ENCODE measurements at regions not wholly inside any gene's neighbourhood (a gene's known extent, or its start where the extent isn't known, plus 50 kb on each side); places are given as distances from the start of the nearest gene placed in this dataset.
"Not testable (repeated sequence)": the region's sequence is repeated elsewhere in the genome, so short reads cannot be mapped to it uniquely, and the experiment has no call there.

- no peak overlapping the region for H3K27ac Mint-ChIP-seq
- H3K36me3 Mint-ChIP-seq (ENCODE audit: low read depth): no peaks in the 10 kb centered on the region
- ATAC-seq (replicated peaks): no peak
- H3K9me3 Mint-ChIP-seq: no peaks in the 10 kb centered on the region
- no peaks in the 10 kb centered on the region for H3K4me1 Mint-ChIP-seq
- H3K27me3 Mint-ChIP-seq: no peaks in the 10 kb centered on the region
- H3K4me3 Mint-ChIP-seq: no peak overlapping the region
Observed at GRCh38 chr3:15926871-15927270, 129.1 kb upstream of the ANKRD28 start.

GRCh38 chr3:15927969-15928368 lies 130.2 kb upstream of the ANKRD28 start:
- no peak overlapping the region for H3K27ac Mint-ChIP-seq
- no peaks in the 10 kb centered on the region for H3K27me3 Mint-ChIP-seq
- no peaks in the 10 kb centered on the region for H3K9me3 Mint-ChIP-seq
- no peaks in the 10 kb centered on the region for H3K36me3 Mint-ChIP-seq (ENCODE audit: low read depth)
- H3K4me3 Mint-ChIP-seq: no peak overlapping the region
- no peak for ATAC-seq (replicated peaks)
- no peaks in the 10 kb centered on the region for H3K4me1 Mint-ChIP-seq

DNA sequence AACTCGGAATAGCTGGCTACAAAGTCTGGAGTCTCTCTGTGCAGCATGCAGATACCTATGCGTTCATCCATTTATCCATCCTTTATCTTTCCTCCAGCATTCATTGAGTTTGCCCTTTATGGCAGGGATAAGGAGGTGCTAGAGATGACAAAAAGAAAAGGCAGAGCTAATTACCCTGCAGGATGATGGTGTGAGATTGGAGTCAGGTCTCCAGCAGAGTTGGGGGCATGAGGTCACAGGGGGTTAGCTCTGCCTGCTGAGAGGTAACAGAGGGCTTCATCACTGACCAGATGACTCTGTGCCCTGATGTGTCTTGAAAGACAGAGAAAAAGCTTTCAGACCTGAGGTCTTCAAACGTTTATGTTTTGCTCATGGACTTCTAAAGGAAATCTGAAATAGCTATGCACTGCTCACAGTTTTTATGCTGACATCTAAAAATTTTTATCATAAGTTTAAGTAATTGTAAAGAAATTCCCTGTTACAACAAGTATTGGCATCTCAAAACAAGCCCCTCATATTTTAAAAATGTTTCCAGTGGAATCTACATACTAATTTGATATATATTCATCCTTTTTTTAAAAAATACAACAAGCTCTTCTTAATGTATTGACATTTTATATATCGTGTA lies 132.3 kb upstream of the ANKRD28 start:
- H3K36me3 Mint-ChIP-seq (ENCODE audit: low read depth): no peaks in the 10 kb centered on the region
- no peak for ATAC-seq (replicated peaks)

DNA sequence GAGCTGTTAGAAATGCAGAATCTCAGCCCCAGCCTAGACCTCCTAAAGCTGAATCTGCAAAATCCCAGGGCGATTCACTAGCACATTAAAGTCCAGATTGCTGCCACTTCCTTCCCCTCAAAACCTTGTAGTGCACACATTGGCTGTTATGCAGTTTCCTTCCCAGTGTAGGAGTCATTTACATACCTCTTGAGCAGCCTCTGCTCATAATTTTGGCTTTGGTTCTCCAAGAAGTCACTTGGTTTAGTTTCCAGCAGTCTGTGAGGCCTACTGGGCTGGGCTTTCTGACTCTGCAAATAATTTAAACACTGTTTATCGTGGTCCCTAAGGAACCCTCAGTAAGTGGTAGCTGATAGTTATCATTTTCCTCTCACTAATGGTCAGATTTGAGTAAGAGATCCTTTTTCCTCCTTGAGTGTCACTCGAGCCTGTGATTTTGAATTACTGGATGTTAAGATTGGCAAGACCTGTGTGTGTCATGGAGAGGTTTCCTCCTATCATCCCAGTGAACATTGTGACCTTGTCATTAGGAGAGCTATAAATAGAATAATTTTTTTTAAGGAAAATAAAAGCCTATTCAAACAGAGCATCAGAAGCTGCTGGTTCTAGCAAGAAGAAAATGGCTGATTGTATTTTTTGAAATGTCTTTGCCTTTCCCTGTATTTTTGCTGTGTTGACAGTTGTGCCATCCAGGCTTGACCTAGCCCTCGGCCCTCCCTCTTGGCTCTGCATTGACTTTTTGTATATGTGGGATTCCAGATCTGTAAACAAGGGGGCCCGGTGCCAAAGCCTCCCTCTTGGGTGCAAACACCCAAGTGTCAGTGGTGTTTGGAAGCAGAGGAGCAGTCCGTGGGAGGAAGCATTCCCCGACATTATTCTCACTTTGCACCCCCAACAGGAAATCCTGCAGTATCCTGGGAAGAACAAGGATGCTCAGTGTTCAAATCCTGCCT lies 134.8 kb upstream of the ANKRD28 start:
- Mint-ChIP-seq H3K4me1 (no peaks in the 10 kb centered on the region), H3K27me3 (no peaks in the 10 kb centered on the region), H3K4me3 (no peak overlapping the region), H3K27ac (no peak overlapping the region), H3K36me3 (ENCODE audit: low read depth) (no peaks in the 10 kb centered on the region), H3K9me3 (no peaks in the 10 kb centered on the region)
- ATAC-seq (replicated peaks): no peak

More for the DNA sequence above, 132.3 kb upstream of the ANKRD28 start:
- no peak overlapping the region for H3K4me3 Mint-ChIP-seq
- no peaks in the 10 kb centered on the region for H3K4me1 Mint-ChIP-seq
- H3K9me3 Mint-ChIP-seq: no peaks in the 10 kb centered on the region
- H3K27ac Mint-ChIP-seq: no peak overlapping the region
- H3K27me3 Mint-ChIP-seq: no peaks in the 10 kb centered on the region

- ATAC-seq (replicated peaks): no peak
- Mint-ChIP-seq H3K4me3 (no peak overlapping the region), H3K9me3 (no peaks in the 10 kb centered on the region), H3K27me3 (no peaks in the 10 kb centered on the region), H3K36me3 (ENCODE audit: low read depth) (no peaks in the 10 kb centered on the region), H3K27ac (no peak overlapping the region), H3K4me1 (no peaks in the 10 kb centered on the region)
Observed at GRCh38 chr3:15933439-15934139, 135.8 kb upstream of the ANKRD28 start.

DNA sequence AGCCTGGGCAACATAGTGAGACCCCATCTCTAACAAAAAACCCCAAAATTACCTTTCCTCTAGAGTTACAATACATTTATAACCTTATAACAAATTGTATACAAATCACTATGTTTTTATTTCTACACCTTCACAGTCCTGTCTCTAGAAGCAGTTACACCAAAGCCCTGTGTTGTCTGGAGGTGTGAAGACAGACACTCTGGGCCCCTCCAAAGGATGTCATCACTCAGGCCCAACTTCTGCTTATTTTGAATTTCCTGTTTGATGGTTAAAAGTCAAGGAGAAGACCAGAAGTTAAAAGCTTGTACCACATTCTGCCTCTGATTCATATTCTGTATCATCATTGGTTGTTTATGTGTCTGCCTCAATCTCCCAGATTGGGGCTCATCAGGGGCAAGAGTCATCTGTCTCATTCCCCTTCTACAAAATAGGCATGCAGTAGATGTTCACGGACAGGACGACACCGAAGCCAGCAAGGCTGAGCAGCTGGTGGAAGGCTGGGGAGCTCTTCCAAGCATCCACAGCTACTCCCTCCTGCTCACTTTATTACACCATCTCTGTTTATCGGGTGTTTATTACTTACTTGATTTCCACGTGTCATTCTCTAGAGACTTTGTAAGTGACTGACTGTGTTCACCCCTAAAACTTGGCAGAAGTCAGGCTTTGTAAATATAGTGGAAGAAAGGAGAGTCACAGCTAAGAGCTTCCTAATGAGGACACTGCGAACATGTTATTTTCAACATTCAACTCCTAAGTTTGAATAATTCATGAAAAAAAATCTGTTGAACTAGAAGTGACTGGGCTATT lies 136.8 kb upstream of the ANKRD28 start:
- no peaks in the 10 kb centered on the region for H3K9me3 Mint-ChIP-seq

GRCh38 chr3:15936312-15936711 lies 138.5 kb upstream of the ANKRD28 start:
- H3K27ac Mint-ChIP-seq: no peak overlapping the region
- H3K27me3 Mint-ChIP-seq: no peaks in the 10 kb centered on the region
- no peaks in the 10 kb centered on the region for H3K36me3 Mint-ChIP-seq (ENCODE audit: low read depth)
- no peaks in the 10 kb centered on the region for H3K9me3 Mint-ChIP-seq
- ATAC-seq (replicated peaks): no peak
- no peaks in the 10 kb centered on the region for H3K4me1 Mint-ChIP-seq
- H3K4me3 Mint-ChIP-seq: no peak overlapping the region

More for the DNA sequence above, 136.8 kb upstream of the ANKRD28 start:
- H3K27me3 Mint-ChIP-seq: no peaks in the 10 kb centered on the region
- no peak overlapping the region for H3K4me3 Mint-ChIP-seq
- no peaks in the 10 kb centered on the region for H3K36me3 Mint-ChIP-seq (ENCODE audit: low read depth)
- H3K4me1 Mint-ChIP-seq: no peaks in the 10 kb centered on the region
- H3K27ac Mint-ChIP-seq: no peak overlapping the region
- ATAC-seq (replicated peaks): no peak

GRCh38 chr3:15940641-15941040 lies 142.9 kb upstream of the ANKRD28 start:
- no peak for ATAC-seq (replicated peaks)
- H3K9me3 Mint-ChIP-seq: no peaks in the 10 kb centered on the region
- no peak overlapping the region for H3K4me3 Mint-ChIP-seq
- no peaks in the 10 kb centered on the region for H3K27me3 Mint-ChIP-seq
- no peaks in the 10 kb centered on the region for H3K36me3 Mint-ChIP-seq (ENCODE audit: low read depth)
- no peaks in the 10 kb centered on the region for H3K4me1 Mint-ChIP-seq
- H3K27ac Mint-ChIP-seq: no peak overlapping the region

GRCh38 chr3:15941457-15941856 lies 143.7 kb upstream of the ANKRD28 start:
- not testable (repeated sequence) for H3K27ac Mint-ChIP-seq; H3K27me3 Mint-ChIP-seq; H3K4me1 Mint-ChIP-seq; H3K36me3 Mint-ChIP-seq (ENCODE audit: low read depth); H3K4me3 Mint-ChIP-seq; ATAC-seq (replicated peaks); H3K9me3 Mint-ChIP-seq

- Mint-ChIP-seq H3K27me3 (no peaks in the 10 kb centered on the region), H3K36me3 (ENCODE audit: low read depth) (no peaks in the 10 kb centered on the region), H3K4me3 (no peak overlapping the region), H3K4me1 (no peaks in the 10 kb centered on the region), H3K27ac (no peak overlapping the region), H3K9me3 (no peaks in the 10 kb centered on the region)
- no peak for ATAC-seq (replicated peaks)
Observed at GRCh38 chr3:15941958-15942357, 144.2 kb upstream of the ANKRD28 start.

- Mint-ChIP-seq H3K27ac (no peak overlapping the region), H3K9me3 (no peaks in the 10 kb centered on the region), H3K4me3 (no peak overlapping the region)
Observed at GRCh38 chr3:15942462-15942861, 144.7 kb upstream of the ANKRD28 start.

GRCh38 chr3:15942936-15943335 lies 145.2 kb upstream of the ANKRD28 start:
- no peak for ATAC-seq (replicated peaks)
- H3K4me3 Mint-ChIP-seq: no peak overlapping the region
- H3K9me3 Mint-ChIP-seq: no peaks in the 10 kb centered on the region
- no peaks in the 10 kb centered on the region for H3K4me1 Mint-ChIP-seq
- no peaks in the 10 kb centered on the region for H3K36me3 Mint-ChIP-seq (ENCODE audit: low read depth)
- H3K27ac Mint-ChIP-seq: no peak overlapping the region
- no peaks in the 10 kb centered on the region for H3K27me3 Mint-ChIP-seq

More at GRCh38 chr3:15942462-15942861, 144.7 kb upstream of the ANKRD28 start:
- no peak for ATAC-seq (replicated peaks)
- Mint-ChIP-seq H3K36me3 (ENCODE audit: low read depth) (no peaks in the 10 kb centered on the region), H3K4me1 (no peaks in the 10 kb centered on the region), H3K27me3 (no peaks in the 10 kb centered on the region)

DNA sequence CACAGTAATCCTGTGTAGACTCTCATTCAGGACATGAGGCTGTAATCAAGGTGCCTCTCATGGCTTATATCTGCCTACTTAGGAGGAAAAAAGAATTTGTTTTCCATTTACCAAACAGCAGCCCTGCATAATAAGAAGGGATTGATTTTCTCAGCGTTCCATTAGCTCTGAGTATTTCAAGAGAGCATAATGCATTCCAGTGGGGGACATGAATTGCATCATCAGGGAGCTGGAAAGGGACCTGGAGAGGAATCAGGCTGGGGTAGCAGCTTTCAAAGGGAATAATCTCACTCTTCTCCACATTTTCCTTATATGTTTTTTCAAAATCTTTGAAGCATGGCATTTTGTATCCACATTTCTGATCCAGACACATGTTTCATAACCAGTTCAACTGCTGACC lies 150.6 kb upstream of the ANKRD28 start:
- no peaks in the 10 kb centered on the region for H3K27me3 Mint-ChIP-seq
- no peaks in the 10 kb centered on the region for H3K4me1 Mint-ChIP-seq
- no peak overlapping the region for H3K27ac Mint-ChIP-seq
- no peaks in the 10 kb centered on the region for H3K36me3 Mint-ChIP-seq (ENCODE audit: low read depth)
- ATAC-seq (replicated peaks): no peak
- H3K9me3 Mint-ChIP-seq: no peaks in the 10 kb centered on the region
- no peak overlapping the region for H3K4me3 Mint-ChIP-seq

- Mint-ChIP-seq H3K27ac (no peak overlapping the region), H3K36me3 (ENCODE audit: low read depth) (no peaks in the 10 kb centered on the region), H3K4me3 (no peak overlapping the region), H3K27me3 (no peaks in the 10 kb centered on the region), H3K9me3 (no peaks in the 10 kb centered on the region), H3K4me1 (no peaks in the 10 kb centered on the region)
- ATAC-seq (replicated peaks): no peak
Observed at GRCh38 chr3:15952543-15953175, 154.9 kb upstream of the ANKRD28 start.
